Activated CD8-positive, alpha-beta T cell treated with anti-CD3 and anti-CD28 coated beads for 36 hours (primary cell): ENCODE measurements at regions not wholly inside any gene's neighbourhood (a gene's known extent, or its start where the extent isn't known, plus 50 kb on each side); places are given as distances from the start of the nearest gene placed in this dataset.

ENCODE experiments used
- ATAC-seq: fragments of 200-7000 bp; cut with Tn5 transposase; one replicate; pipeline ENCODE4 v1.10.0; 2021; ENCODE audit warnings: mild to moderate bottlenecking, moderate library complexity
- CTCF ChIA-PET: fragments of 350-600 bp; sonication (Branson Sonifier 250); formaldehyde crosslinking; loops from one replicate; lab custom pipeline; 2021; ENCODE audit warnings: antibody characterized with exemption; lab: Charles Lee
- POLR2A ChIA-PET: fragments of 350-600 bp; sonication (Branson Sonifier 250); formaldehyde crosslinking; loops from one replicate; lab custom pipeline; 2021; ENCODE audit warnings: antibody characterized with exemption; lab: Charles Lee
- DNase-seq: peaks from one replicate; pipeline ENCODE4 v3.0.0-alpha.2; 2020
- H3K27ac Mint-ChIP-seq: one replicate; pipeline ENCODE4 v1.8.0; 2021; ENCODE audit warnings: mild to moderate bottlenecking, mixed read lengths
- H3K27me3 Mint-ChIP-seq: one replicate; pipeline ENCODE4 v1.8.0; 2021; ENCODE audit warnings: mixed read lengths
- H3K36me3 Mint-ChIP-seq: one replicate; pipeline ENCODE4 v1.8.0; 2021; ENCODE audit warnings: low read depth, mixed read lengths
- H3K4me1 Mint-ChIP-seq: one replicate; pipeline ENCODE4 v1.8.0; 2021; ENCODE audit warnings: low read depth, mixed read lengths
- H3K4me3 Mint-ChIP-seq: one replicate; pipeline ENCODE4 v1.8.0; 2021; ENCODE audit warnings: mild to moderate bottlenecking, moderate library complexity, mixed read lengths
- H3K9me3 Mint-ChIP-seq: one replicate; pipeline ENCODE4 v1.8.0; 2021; ENCODE audit warnings: mixed read lengths
- CTCF ChIP-seq: fragments of 200-600 bp; IDR thresholded peaks from one replicate; pipeline ENCODE4 v1.8.0; 2022; ENCODE audit warnings: antibody characterized with exemption, mild to moderate bottlenecking
- intact Hi-C: fragments of 100-400 bp; cut with micrococcal nuclease; formaldehyde crosslinking; loops from one replicate; pipeline ENCODE4 v1.10.0; 2022

- DNase-seq, result no peak
- Mint-ChIP-seq H3K27ac (no peak overlapping the region), H3K9me3 (peaks cover 3% of the 10 kb centered on the region), H3K27me3 (no peaks in the 10 kb centered on the region), H3K4me1 (no peaks in the 10 kb centered on the region), H3K4me3 (no peak overlapping the region), H3K36me3 (no peaks in the 10 kb centered on the region)
- CTCF ChIA-PET, result no interaction called here
- no peak for TF ChIP-seq CTCF
- intact Hi-C loops, result no loop called here
- no peak for ATAC-seq
- POLR2A ChIA-PET, result no interaction called here
Observed at GRCh38 chr5:120152472-120152871, 311.6 kb upstream of the PRR16 start.

GRCh38 chr5:120152931-120153330 lies 311.2 kb upstream of the PRR16 start:
- no peaks in the 10 kb centered on the region for H3K36me3 Mint-ChIP-seq
- no peaks in the 10 kb centered on the region for H3K27me3 Mint-ChIP-seq
- H3K9me3 Mint-ChIP-seq, result peaks cover 3% of the 10 kb centered on the region
- intact Hi-C loops, result no loop called here
- no peak overlapping the region for H3K4me3 Mint-ChIP-seq
- no peak for DNase-seq
- no peak overlapping the region for H3K27ac Mint-ChIP-seq
- no peak for TF ChIP-seq CTCF
- ChIA-PET CTCF (no interaction called here), POLR2A (no interaction called here)
- ATAC-seq, result no peak
- no peaks in the 10 kb centered on the region for H3K4me1 Mint-ChIP-seq

- ATAC-seq (no peak), DNase-seq (no peak)
- Mint-ChIP-seq H3K27ac (no peak overlapping the region), H3K4me3 (no peak overlapping the region), H3K27me3 (no peaks in the 10 kb centered on the region), H3K36me3 (no peaks in the 10 kb centered on the region), H3K9me3 (peaks cover 3% of the 10 kb centered on the region), H3K4me1 (no peaks in the 10 kb centered on the region)
- CTCF ChIA-PET, result no interaction called here
- intact Hi-C loops, result no loop called here
- no peak for TF ChIP-seq CTCF
- POLR2A ChIA-PET, result no interaction called here
Observed at GRCh38 chr5:120153551-120153950, 310.5 kb upstream of the PRR16 start.

- Mint-ChIP-seq H3K36me3 (no peaks in the 10 kb centered on the region), H3K27ac (no peak overlapping the region), H3K9me3 (peaks cover 3% of the 10 kb centered on the region), H3K4me3 (no peak overlapping the region), H3K27me3 (no peaks in the 10 kb centered on the region), H3K4me1 (no peaks in the 10 kb centered on the region)
- ATAC-seq (no peak), DNase-seq (no peak)
- no peak for TF ChIP-seq CTCF
- intact Hi-C loops, result no loop called here
- CTCF ChIA-PET, result no interaction called here
- POLR2A ChIA-PET, result no interaction called here
Observed at GRCh38 chr5:120155873-120156272, 308.2 kb upstream of the PRR16 start.

GRCh38 chr5:120158211-120158610 lies 305.9 kb upstream of the PRR16 start:
- Mint-ChIP-seq H3K27me3 (no peaks in the 10 kb centered on the region), H3K4me1 (no peaks in the 10 kb centered on the region), H3K27ac (no peak overlapping the region), H3K36me3 (no peaks in the 10 kb centered on the region), H3K4me3 (no peak overlapping the region), H3K9me3 (peaks cover 3% of the 10 kb centered on the region)
- TF ChIP-seq CTCF, result no peak
- ATAC-seq, result no peak
- ChIA-PET CTCF (no interaction called here), POLR2A (no interaction called here)
- intact Hi-C loops, result no loop called here
- DNase-seq, result no peak
